GM19035 (cell line): ENCODE measurements at regions not wholly inside any gene's neighbourhood (a gene's known extent, or its start where the extent isn't known, plus 50 kb on each side); places are given as distances from the start of the nearest gene placed in this dataset.

Source experiments
- ATAC-seq: cut with Tn5 transposase; IDR thresholded peaks from one replicate; pipeline ENCODE4 v1.9.1; 2021; ENCODE audit not compliant: unreplicated experiment

DNA sequence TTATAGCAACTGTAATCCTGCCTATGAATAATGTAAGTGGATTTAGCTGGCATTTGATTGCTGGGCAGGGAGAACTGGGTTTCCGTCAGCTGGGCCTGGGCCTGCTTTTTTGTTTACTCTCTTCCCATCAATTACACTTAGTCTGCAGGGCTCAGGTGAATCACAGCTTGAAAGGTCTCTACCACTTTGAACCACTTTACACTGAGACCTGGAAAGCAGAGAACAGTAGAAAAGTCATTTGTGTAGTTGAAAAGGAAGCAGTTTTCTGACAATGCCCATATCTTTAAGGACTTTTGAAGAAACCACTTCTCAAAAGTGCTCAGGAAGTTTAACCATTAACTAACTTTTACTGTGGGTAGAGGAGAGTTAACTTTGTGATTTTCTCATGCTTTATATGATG, 315.4 kb upstream of the SASH1 start:
- ATAC-seq: no peak

DNA sequence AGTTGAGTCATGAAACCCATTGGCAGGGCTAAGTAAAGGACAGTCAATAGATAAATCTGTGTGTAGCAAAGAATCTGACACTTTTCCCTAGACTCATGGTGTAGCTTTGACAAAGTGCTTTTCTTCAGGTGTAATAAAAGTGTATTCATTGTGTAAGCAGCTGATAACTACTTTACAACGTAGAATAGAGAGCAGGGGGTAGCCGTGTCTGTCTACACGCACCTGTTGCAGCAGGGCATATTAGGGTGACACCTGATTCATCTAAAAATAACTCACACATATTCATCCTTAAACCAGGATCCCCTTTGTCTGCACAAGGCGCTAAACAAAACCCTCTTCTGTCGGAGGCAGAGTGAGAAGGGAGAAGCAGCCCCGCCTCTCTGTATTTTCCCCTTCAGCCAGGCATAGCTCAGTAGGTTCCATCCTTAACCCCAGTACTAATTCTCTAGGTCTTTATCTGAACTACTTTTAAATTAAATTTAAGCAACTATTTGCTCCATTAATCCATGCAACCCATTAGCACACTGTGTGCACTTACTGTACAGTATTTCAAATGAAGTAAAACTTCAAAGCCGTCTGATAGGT, 306.7 kb upstream of the SASH1 start:
- ATAC-seq: no peak

DNA sequence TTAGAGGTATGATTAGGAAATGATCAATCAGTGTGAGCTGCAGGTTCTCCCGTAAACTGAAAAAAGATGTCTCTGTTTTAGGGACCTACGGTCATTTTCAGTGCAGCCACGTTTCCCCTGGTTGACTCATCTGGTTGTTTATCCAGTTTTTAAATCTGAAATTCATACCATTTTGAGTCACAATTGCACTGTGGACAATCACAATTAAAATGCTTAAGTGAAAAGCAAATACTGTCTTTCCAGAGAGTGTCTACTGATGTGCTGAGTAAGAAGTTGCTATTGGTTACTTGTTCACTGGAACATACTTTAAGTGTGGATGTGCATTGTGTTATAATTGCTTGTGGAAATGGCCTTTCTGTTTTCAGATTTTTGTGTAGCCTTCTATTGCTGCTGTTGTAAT, 305.1 kb upstream of the SASH1 start:
- no peak for ATAC-seq

DNA sequence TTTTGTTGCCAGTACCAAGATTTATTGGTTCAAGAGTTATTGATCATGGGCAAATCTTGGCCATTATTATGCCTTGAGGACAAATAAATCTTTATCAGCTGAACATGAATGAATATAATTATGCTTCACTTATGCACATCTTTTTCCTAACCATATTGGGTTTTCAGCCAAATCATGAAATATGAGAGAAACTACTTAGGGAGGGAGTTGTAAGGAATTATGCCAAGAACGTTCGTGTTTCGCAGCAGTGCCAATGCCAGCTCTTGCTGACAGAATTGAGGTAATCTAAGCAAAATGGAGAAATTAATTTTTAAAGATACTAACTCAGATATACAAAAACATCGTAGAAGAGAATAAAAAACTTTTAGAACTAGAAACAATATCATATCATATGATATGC, 301.1 kb upstream of the SASH1 start:
- no peak for ATAC-seq

DNA sequence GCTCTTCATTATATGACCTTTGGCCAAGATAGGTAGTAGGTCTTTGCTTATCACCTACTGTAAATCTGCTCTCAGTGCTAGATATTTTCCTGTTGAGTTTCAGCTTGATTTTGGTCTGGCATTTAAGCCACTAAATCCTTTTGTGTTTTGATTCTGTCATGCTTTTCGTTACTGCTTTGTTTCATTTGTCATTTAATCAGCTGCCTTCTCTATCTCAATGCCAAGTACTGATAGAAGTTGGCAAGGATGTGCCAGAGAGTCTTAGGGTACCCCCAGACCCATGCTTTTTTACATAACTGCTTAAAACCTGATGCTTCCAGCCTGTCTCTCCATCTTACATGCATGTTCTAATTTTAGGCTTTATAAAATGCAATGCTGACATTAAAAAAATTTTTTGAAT, 300.1 kb upstream of the SASH1 start:
- ATAC-seq: no peak

DNA sequence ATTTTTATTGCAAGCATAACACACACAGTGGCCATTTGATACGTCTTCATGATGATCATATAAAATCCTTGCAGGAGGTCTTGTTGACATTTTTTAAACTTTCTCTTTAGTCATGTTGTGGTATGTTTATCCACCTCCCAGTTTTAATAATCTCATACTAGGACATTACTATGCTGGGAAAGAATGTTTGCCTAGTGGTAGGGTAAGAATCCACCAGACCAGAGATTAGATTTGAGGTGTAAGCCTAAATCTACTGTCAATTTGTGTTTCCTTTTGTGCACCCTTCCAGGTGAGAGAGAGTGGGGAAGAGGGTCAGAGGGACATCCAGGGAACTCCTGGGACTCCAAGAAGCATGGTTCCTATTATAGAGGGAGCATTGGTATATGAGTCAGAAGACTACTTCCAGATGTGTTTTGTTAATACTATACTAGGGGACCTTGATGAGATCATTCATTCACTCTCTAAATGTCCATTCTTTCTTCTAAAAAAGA, 298.3 kb upstream of the SASH1 start:
- ATAC-seq: no peak

DNA sequence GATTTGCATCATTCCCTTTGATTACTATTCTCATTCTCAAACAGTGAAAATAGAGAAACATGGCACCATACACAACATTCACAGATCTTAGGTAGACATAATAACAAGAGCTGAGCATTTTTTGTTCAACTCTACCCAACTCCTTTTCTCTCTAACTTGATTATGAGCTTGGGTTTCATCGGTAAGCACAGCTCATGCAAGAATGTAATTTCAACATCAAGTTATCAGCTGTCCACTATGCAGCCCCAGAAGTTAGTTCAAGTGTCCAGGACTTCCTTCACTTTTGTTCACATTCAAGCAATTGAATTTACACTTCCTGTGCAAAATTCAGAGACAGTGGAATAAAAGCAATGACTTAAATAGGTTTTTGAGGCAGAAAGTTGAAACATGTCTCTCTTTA, 297.7 kb upstream of the SASH1 start:
- ATAC-seq: no peak

DNA sequence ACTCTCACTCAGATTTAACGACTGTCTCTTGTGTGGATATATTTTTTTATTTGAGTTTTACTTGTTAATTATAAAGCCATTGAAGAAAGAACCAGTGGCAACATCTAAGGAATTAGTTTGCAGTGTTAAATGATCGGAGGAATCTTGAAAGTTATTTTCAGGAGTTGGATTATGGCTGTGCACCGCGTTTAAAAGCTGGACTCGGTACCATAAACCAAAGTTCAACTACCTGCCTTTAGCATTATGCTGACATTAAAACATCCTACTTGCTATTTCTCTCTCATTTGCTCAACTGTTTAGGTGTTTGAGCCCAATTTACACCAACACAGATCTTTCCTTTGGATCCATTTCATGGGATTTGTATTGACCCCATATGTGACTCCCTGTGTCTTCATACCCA, 289.4 kb upstream of the SASH1 start:
- no peak for ATAC-seq

DNA sequence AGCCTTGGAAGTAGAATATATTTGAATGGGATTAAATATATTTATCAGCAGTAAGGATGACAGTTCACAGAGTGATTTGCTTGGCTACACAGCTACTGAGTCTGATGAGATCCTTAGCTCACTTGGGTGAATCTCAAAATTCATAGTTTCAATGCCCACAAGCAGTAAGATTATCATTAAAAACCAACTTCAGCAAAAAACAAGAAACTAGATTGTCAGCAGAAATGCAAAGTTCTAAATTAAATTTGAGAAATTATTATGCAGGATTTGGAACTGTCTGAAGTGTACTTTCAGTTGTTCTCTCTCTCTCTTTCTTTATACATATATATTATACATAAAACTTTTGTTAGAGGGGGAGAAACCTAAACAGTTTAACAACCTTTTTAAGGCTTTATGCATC, 288.8 kb upstream of the SASH1 start:
- ATAC-seq: no peak

DNA sequence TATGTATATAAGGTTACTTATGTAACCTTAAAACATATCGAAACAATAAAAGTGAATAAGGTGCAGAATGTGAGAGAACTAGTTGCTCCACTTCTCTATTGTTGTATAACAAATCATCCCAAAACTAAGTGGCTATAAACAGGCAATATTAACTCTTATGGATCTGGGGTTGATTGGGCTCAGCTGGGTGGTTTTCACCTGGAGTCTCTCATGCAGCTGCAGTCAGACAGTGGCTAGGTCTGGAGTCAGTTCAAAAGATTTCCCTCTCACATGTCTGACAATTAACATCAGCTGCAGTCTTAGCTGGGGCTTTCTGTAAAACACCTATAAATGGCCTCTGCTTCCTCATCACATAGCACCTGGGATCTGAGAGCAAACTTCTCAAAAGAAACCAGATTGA, 288.4 kb upstream of the SASH1 start:
- no peak for ATAC-seq

DNA sequence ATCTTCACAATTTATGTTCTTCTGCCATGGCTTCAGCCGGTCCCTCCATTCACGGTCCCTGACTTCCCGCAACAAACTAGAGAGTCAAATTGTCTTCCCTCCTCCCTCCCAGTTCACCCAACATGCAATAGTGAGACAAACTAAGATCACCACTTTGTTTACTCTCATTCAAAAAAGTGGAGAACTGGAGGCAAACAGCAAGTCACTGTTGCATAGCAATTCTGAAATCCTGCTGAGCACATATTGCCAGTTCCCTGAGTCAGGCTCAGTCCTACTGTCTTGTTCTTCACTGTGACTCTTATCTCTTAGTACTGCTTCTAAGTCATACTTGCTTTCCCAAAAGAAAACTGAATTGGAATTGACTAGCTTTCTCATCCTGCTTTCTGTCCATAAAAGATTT, 287.2 kb upstream of the SASH1 start:
- ATAC-seq: no peak

DNA sequence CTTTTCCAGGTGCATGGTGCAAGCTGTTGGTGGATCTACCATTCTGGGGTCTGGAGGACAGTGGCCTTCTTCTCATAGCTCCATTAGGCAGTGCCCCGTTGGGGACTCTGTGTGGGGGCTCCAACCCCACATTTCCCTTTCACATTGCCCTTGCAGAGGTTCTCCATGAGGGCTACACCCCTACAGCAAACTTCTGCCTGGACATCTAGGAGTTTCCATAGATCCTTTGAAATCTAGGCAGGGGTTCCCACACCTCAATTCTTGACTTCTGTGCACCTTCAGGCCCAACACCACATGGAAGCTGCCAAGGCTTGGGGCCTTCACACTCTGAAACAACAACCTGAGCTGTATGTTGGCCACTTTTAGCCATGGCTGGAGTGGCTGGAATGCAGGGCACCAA, 282.8 kb upstream of the SASH1 start:
- ATAC-seq: no peak

DNA sequence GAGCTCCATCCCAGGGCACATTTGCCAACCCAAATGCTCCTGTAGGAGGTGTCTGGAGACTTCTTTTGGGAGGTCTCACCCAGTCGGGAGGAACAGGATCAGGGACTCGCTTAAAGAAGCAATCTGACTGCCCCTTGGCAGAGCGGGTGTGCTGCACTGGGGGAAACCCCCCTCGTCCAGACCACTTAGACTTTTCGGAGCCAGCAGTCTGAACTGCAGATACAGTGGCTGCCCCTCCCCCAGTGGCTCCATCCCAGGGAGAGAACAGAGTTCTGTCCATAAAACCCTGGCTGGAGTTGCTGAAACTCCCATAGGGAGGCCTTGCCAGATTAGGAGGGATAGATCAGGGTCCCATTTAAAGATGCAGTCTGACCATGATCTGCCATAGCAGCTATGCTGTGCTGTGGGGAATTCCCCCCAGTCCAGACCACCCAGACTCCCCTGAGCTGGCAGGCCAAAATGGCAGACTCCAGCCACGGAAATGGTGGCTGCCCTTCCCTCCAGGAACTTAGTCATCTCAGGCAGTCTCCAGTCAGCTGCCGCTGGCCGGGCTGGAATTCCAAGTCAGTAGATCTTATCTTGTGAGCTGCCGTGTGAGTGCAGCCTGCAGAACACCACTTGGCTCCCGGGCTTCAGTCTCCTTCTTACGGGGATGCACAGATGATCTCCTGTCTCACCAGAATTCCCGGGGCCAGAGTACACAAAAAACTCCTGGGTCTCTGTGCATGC, 278.1 kb upstream of the SASH1 start:
- no peak for ATAC-seq

DNA sequence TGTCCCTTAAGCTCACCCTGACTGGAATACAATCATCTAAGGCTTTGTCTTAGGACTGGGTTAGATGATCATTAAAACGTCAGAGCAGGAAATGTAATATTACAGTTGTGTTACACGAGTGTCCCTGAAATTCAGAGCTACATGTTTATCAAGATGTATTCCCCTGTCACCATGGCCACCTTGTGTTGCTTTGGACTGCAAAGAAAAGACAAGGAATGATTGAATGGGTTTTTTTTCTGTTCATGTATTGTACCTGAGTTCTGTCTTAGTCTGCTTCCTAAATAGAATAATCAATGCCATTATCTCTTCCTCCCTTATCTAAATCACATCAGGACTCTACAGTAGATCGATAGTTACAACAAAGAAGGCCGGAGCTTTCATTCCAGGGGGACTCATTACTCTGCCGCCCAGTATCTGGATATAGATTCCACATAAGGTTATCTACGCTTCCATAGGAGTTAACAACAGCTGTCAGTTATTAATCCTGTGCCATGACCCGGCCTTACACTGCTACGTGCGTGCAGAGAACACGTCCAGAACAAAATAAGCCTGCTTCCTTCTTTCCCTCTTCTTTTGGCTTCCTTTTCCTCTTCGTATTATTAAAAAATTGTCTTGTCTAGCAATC, 274.1 kb upstream of the SASH1 start:
- ATAC-seq: no peak

DNA sequence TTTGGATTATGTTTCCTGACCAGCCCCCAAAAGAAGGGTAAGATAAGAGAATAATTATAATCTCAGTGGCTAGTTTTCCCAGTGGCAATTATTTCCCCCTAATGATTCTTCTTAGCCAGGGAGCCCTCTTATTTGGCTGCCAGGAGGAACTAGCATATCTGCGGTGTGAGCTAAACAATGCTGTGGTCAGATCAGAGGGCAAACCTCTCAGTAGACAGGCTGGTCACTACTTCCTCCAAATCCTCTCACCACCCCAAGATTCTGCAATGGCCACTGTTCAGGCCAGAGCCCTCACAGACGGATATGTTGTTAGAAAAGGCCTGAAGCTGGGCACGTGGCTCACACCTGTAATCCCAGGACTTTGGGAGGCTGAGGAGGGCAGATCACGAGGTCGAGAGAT, 273.4 kb upstream of the SASH1 start:
- no peak for ATAC-seq

DNA sequence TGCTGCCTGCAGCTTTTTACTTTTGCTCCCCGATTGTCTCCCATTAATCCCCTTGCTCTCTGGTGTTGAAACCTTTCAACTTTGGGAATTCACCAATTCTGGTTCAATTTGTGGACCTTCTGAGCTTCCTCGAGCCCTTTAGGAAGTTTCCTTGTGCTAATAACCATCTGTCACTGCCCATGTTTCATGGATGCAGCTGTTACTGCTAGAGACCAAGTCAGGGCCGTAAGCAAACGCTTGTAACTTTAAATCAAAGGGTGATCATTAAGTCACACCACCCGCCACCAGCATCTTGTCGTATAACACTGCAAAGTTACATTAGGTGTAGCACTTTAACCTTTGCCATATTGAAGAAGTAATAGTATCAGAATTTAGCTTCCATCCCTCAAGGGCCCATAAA, 268.3 kb upstream of the SASH1 start:
- ATAC-seq: no peak

DNA sequence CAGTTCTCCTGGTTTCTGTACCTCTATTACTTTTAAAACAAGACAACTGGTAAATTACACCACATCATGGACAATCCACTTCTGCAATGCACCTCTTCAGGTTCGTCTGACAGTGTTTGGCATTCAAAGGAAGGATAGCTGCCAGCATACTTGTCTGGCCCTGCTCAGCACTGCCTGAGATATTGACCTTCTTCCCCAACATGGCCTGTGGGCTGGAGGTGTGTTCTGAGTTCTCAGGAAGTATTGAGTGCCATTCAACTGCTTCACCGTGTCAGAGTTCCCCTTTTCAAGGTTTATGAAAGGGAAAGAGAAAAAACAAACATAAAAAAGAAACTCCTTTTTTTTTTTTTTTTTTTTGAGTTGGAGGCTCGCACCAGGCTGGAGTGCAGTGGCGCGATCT, 267.9 kb upstream of the SASH1 start:
- no peak for ATAC-seq

DNA sequence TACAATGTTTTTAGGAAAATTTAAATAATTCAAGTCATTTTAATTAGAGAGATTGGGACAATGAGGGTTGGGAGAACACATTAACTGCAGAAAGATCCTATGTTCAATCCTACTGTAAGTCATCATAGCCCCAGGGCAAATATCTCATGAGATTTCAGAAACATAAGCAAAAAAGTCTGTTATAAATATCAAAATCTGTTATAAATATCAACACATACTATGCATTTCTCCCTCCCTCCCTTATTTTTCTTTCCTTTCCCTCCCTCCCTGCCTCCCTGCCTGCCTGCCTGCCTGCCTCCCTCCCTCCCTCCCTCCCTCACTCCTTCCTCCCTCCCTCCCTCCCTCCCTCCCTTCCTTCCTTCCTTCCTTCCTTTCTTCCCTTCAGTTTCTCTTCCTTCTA, 267.3 kb upstream of the SASH1 start:
- ATAC-seq: no peak

DNA sequence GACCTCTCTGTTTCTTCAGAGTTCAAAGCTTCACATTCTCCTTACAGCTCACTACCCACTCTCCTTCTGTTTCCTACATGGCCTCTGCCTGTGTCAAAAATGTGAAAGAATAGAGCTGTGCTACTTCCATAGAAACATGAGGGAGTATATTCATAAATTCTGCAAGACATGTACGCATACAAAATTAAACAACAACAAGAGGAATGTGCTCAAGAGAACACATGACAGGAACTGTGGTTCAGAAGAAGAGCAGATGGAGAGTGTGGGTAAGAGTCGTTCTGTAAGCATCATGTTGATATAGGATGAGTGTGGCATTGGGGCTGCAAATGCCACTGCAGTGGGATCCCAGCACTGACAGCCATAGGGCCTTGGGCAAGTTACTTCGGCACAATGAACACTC, 266.6 kb upstream of the SASH1 start:
- ATAC-seq: no peak

DNA sequence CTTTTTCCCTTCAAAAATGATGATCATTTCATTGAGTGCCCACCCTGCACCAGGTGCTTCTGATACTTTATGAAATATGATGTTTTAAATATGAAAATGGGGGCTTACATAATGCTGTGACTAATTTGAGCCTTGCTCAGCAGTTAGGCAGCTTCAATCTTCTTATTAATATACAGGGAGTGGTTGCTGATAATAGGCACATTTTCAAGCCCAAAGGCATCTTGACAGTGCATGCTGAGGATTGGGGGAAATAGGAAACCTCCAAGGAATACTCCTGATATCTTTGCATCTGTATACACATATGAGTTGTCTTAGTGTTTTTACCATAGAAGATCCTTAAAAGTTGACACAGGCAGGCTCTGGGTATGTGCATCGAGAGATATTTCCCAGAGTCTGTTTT, 262.3 kb upstream of the SASH1 start:
- ATAC-seq: no peak

DNA sequence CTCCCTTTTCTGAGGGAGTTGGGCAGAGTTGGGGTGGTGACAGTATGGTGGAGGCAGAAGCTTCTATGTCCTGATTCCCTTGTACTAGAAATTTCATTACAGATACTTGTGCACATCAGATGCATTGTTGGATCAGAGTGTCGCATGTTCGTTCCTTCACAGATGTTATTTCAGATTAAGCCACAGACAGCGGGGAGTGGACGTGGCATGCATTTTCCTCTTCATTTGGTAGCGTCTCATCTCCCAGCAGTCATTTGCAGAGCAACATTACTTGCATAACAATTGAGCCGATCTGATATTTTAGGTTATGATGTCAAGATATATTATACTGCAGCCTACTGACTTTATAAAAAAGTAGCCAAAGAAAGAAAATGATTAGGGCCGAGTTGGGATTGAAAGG, 261.6 kb upstream of the SASH1 start:
- ATAC-seq: no peak

DNA sequence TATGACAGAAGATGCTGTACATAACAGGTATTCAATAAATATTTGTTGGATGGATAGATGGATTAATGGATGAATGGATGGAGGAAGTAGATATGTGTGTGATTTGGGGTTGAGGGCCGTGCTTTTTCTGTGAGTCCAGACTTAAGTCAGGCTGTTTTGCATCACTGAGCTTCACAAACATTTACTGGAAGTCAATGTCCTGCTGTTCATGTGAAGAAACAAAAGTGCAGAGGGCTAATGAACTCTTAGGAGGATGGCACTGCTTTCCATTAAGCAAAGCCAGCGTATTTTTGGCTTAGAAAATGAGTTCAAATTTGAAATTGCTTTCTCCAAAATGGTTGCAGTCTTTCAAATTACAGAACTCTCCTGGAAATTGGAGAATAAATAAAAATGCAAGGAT, 260.6 kb upstream of the SASH1 start:
- no peak for ATAC-seq

DNA sequence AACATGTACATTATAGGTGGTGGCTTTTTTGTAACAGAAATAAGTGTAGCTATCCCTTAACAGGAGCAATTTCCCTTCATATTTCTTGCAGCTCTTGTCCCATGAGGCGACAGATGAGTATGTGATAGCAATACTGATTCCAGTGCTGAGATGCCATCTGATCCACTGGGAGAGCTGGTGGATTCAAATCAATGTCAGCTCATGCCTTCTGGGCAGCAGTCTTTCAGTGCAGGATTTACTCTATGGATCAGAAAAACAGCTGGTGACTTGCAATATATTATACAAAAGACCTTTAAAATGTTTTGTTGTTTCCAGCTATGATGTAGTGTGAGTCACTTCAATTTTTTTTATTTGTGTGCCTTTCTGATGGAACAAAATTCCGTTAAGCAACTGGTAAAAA, 259.9 kb upstream of the SASH1 start:
- ATAC-seq: no peak
